ENCODE measurements at regions not wholly inside any gene's neighbourhood (a gene's known extent, or its start where the extent isn't known, plus 50 kb on each side); places are given as distances from the start of the nearest gene placed in this dataset.

- Histone ChIP-seq H2BK120ac (ENCODE audit: low read depth, low read length) (no peak overlapping the region), H3K79me1 (ENCODE audit: low read depth in 1 of 2, low read length in 2 of 2) (no peaks in the 10 kb centered on the region), H3K14ac (replicated peaks; ENCODE audit: low read depth, low read length) (no peak overlapping the region), H3K9me1 (ENCODE audit: insufficient read depth, low read length) (no peaks in the 10 kb centered on the region), H3K4me1 (ENCODE audit: control insufficient read depth, insufficient read depth, low read length) (no peaks in the 10 kb centered on the region), H4K5ac (ENCODE audit: low read depth, low read length) (no peak overlapping the region), H2AK5ac (ENCODE audit: low read depth, low read length) (no peak overlapping the region), H3K56ac (ENCODE audit: extremely low read depth, insufficient read depth, low read length) (no peak overlapping the region), H3K4me3 (ENCODE audit: insufficient read depth, low read depth, low read length) (no peak overlapping the region), H3K4ac (ENCODE audit: low read depth, low read length) (no peak overlapping the region), H2AK9ac (replicated peaks; ENCODE audit: low read depth, low read length, poor library complexity) (no peak overlapping the region), H3K4me2 (ENCODE audit: low read depth, low read length) (no peak overlapping the region), H4K91ac (ENCODE audit: insufficient read depth, low read depth, low read length) (no peak overlapping the region), H2BK20ac (ENCODE audit: low read depth, low read length) (no peak overlapping the region), H3K36me3 (ENCODE audit: control insufficient read depth, insufficient read depth, low read length) (no peaks in the 10 kb centered on the region), H2BK15ac (ENCODE audit: low read depth, low read length) (no peak overlapping the region), H4K8ac (ENCODE audit: low read depth in 2 of 2, low read length in 2 of 2) (no peak overlapping the region), H3K9me3 (ENCODE audit: control insufficient read depth, insufficient read depth, low read length) (peaks cover 11% of the 10 kb centered on the region), H2AFZ (replicated peaks; ENCODE audit: low read length, poor library complexity) (no peak overlapping the region), H3K18ac (ENCODE audit: low read depth, low read length) (no peak overlapping the region), H3K27me3 (ENCODE audit: control insufficient read depth, insufficient read depth, low read length) (no peaks in the 10 kb centered on the region), H2BK5ac (ENCODE audit: low read depth, low read length, poor library complexity, severe bottlenecking) (no peak overlapping the region), H3K9ac (ENCODE audit: low read depth, low read length) (no peak overlapping the region), H4K20me1 (ENCODE audit: insufficient read depth, low read length) (no peaks in the 10 kb centered on the region), H3K27ac (ENCODE audit: insufficient read depth, low read length) (no peak overlapping the region), H3K23ac (ENCODE audit: low read depth, low read length) (no peak overlapping the region)
- 60% methylated on average over 1 of the region's 6 CpGs; no CpG with 5 or more reads in 1 of the 2 experiments for WGBS, 2 experiments (ENCODE audit: extremely low coverage in 2 of 2, insufficient read length in 1 of 2)
- no TSS peak for BruUV-seq (replicated peaks)
- in situ Hi-C loops (cut with MboI; ENCODE audit: low sequenced_read_pairs) (no loop called here), intact Hi-C loops (cut with micrococcal nuclease) (no loop called here), dilution Hi-C loops (cut with HindIII; ENCODE audit: low sequenced_read_pairs, unreplicated experiment) (no loop called here)
- DNase-seq (no peak), ATAC-seq (ENCODE audit: low read depth) (no peak)
- ChIA-PET POLR2A (ENCODE audit: unreplicated experiment) (no interaction called here), CTCF (no interaction called here)
- no peak for TF ChIP-seq MXI1 (IDR thresholded peaks at IDR 0.05; ENCODE audit: borderline replicate concordance, low read depth, low read length)
Measured at GRCh38 chr15:96716075-96716474, 385.6 kb downstream of the NR2F2 start.

Data from IMR-90 (cell line).